Neural progenitor cell (in vitro differentiated cells): ENCODE measurements at regions not wholly inside any gene's neighbourhood (a gene's known extent, or its start where the extent isn't known, plus 50 kb on each side); places are given as distances from the start of the nearest gene placed in this dataset.

Source experiments
- EZH2 ChIP-seq: fragments of 200-600 bp; sonication (generic); IDR thresholded peaks from 2 replicates; pipeline ENCODE4 v1.6.1; 2017; ENCODE audit warnings: antibody characterized with exemption, mild to moderate bottlenecking, moderate library complexity
- TF ChIP-seq, protein P1 (sequence below): fragments of 200-600 bp; sonication (generic); IDR thresholded peaks from 2 replicates; pipeline ENCODE4 v1.5.1; 2017; ENCODE audit warnings: antibody characterized with exemption, mild to moderate bottlenecking

GRCh38 chr7:1288390-1288995, 55.8 kb downstream of the UNCX start:
- TF ChIP-seq, protein P1, sequence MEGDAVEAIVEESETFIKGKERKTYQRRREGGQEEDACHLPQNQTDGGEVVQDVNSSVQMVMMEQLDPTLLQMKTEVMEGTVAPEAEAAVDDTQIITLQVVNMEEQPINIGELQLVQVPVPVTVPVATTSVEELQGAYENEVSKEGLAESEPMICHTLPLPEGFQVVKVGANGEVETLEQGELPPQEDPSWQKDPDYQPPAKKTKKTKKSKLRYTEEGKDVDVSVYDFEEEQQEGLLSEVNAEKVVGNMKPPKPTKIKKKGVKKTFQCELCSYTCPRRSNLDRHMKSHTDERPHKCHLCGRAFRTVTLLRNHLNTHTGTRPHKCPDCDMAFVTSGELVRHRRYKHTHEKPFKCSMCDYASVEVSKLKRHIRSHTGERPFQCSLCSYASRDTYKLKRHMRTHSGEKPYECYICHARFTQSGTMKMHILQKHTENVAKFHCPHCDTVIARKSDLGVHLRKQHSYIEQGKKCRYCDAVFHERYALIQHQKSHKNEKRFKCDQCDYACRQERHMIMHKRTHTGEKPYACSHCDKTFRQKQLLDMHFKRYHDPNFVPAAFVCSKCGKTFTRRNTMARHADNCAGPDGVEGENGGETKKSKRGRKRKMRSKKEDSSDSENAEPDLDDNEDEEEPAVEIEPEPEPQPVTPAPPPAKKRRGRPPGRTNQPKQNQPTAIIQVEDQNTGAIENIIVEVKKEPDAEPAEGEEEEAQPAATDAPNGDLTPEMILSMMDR, result no peak
- TF ChIP-seq EZH2, result no peak
